Bronchial epithelial cell (primary cell): ENCODE measurements at regions not wholly inside any gene's neighbourhood (a gene's known extent, or its start where the extent isn't known, plus 50 kb on each side); places are given as distances from the start of the nearest gene placed in this dataset.

Source experiments
- DNase-seq: peaks from one replicate; pipeline ENCODE4 v3.0.0-alpha.2; 2010; ENCODE audit warnings: low read depth
- FAIRE-seq: peaks from 2 replicates; lab custom pipeline; 2011; peaks lifted over from hg19 to GRCh38; lab: Jason Lieb, UNC
- H3K27me3 ChIP-seq: 2 replicates; pipeline ENCODE4 v1.5.1; 2011; ENCODE audit warnings: low read length; ENCODE audit not compliant: control insufficient read depth, insufficient read depth
- H3K36me3 ChIP-seq: 2 replicates; pipeline ENCODE4 v1.5.1; 2011; ENCODE audit warnings: low read length; ENCODE audit not compliant: control insufficient read depth, insufficient read depth
- H3K4me3 ChIP-seq: 2 replicates; pipeline ENCODE4 v1.5.1; 2011; ENCODE audit warnings: mild to moderate bottlenecking, low read depth, low read length, control low read depth
- TF ChIP-seq, protein P1 (sequence below): IDR thresholded peaks from 2 replicates; pipeline ENCODE4 v1.5.1; 2011; ENCODE audit warnings: mild to moderate bottlenecking, moderate library complexity, low read length, control low read depth, inconsistent platforms; ENCODE audit not compliant: insufficient read depth, severe bottlenecking

DNA sequence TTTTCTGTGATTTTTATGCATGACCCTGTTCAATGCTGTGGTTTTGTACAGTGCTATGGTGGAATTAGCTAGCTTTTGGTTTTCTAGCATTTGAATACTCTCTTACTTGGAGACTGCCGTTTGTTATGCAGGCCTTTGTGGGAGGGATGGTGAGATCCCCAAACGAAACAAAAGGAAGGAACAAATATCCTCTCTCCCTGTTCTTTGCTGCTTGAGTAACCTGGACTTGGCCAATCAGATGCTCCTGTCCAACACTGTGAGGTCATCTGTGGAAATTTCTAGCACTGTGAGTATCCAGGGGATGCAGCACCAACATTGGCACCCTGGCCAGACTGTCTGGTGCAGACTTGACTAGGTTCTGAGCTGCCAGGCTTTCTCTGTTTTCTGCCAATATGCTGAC is 314.4 kb downstream of the ANKRD30A start:
- H3K27me3 ChIP-seq, result no peaks in the 10 kb centered on the region
- TF ChIP-seq, protein P1, sequence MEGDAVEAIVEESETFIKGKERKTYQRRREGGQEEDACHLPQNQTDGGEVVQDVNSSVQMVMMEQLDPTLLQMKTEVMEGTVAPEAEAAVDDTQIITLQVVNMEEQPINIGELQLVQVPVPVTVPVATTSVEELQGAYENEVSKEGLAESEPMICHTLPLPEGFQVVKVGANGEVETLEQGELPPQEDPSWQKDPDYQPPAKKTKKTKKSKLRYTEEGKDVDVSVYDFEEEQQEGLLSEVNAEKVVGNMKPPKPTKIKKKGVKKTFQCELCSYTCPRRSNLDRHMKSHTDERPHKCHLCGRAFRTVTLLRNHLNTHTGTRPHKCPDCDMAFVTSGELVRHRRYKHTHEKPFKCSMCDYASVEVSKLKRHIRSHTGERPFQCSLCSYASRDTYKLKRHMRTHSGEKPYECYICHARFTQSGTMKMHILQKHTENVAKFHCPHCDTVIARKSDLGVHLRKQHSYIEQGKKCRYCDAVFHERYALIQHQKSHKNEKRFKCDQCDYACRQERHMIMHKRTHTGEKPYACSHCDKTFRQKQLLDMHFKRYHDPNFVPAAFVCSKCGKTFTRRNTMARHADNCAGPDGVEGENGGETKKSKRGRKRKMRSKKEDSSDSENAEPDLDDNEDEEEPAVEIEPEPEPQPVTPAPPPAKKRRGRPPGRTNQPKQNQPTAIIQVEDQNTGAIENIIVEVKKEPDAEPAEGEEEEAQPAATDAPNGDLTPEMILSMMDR, result no peak
- H3K4me3 ChIP-seq, result no peak overlapping the region
- no peaks in the 10 kb centered on the region for H3K36me3 ChIP-seq
- DNase-seq (no peak), FAIRE-seq (no peak)

DNA sequence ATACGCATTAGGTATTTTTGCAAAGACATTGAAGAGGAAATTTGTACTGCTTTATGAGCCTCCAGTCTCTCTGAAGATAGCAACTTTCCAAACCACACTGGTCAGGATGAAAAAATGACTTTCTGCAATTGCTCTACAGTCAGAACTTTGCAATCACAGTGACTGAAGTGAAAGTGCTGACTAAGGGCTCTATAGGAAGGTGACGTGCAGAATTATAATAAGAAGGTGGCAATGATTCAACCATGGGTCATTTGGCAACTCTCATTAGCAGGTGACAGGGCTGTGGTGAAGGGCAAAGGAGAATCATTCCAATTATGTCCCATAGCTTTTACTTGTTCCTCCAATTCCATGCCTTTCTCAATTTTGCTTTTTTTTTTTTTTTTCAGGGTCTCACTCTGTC is 311.0 kb downstream of the ANKRD30A start:
- TF ChIP-seq, protein P1, result no peak
- Histone ChIP-seq H3K4me3 (no peak overlapping the region), H3K36me3 (no peaks in the 10 kb centered on the region), H3K27me3 (no peaks in the 10 kb centered on the region)
- FAIRE-seq (no peak), DNase-seq (peak; percentile 35)

DNA sequence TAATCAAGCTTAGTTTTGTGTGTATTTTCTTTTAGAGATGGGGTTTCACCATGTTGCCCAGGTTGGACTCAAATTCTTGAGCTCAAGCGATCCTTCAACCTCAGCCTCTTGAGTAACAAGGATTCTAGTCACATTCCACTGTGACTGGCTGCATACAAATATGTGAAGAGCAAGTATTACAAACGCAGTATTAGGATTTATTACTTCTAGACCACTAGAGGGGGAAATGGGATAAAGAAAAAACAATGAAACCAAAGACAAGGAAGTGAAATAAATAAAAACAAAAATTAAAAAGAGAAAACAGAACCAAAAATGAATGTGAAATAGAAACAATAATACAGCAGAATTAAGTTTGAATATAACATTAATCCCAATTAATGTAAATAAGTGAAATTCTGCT is 308.7 kb downstream of the ANKRD30A start:
- H3K4me3 ChIP-seq, result no peak overlapping the region
- no peaks in the 10 kb centered on the region for H3K36me3 ChIP-seq
- TF ChIP-seq, protein P1, result no peak
- no peaks in the 10 kb centered on the region for H3K27me3 ChIP-seq
- FAIRE-seq (no peak), DNase-seq (peak; percentile 37)
